SJCRH30 (cell line): ENCODE measurements at regions not wholly inside any gene's neighbourhood (a gene's known extent, or its start where the extent isn't known, plus 50 kb on each side); places are given as distances from the start of the nearest gene placed in this dataset.
A peak's percentile ranks its signal among the peaks of the same experiment; 100 is the strongest.
"Not testable (repeated sequence)": the region's sequence is repeated elsewhere in the genome, so short reads cannot be mapped to it uniquely, and the experiment has no call there.

Experiments used
- DNase-seq, 2 experiments: peaks; one replicate each; pipeline ENCODE4 v3.0.0-alpha.2; 2015 to 2020
- H3K27ac ChIP-seq: fragments of 250-450 bp; sonication (Bioruptor Pico); 2 replicates; pipeline ENCODE4 v1.5.1; 2020; ENCODE audit warnings: mild to moderate bottlenecking, moderate library complexity
- H3K27me3 ChIP-seq: fragments of 250-450 bp; sonication (Bioruptor Pico); 2 replicates; pipeline ENCODE4 v1.5.1; 2020; ENCODE audit warnings: mild to moderate bottlenecking, moderate library complexity
- H3K36me3 ChIP-seq: fragments of 250-450 bp; sonication (Bioruptor Pico); 2 replicates; pipeline ENCODE4 v1.5.1; 2020; ENCODE audit warnings: mild to moderate bottlenecking, moderate library complexity
- H3K4me1 ChIP-seq: fragments of 250-450 bp; sonication (Bioruptor Pico); 2 replicates; pipeline ENCODE4 v1.5.1; 2020; ENCODE audit warnings: mild to moderate bottlenecking, moderate library complexity
- H3K4me3 ChIP-seq: fragments of 250-450 bp; sonication (Bioruptor Pico); 2 replicates; pipeline ENCODE4 v1.5.1; 2020; ENCODE audit warnings: mild to moderate bottlenecking, moderate library complexity
- H3K9me3 ChIP-seq: fragments of 250-450 bp; sonication (Bioruptor Pico); replicated peaks from 2 replicates; pipeline ENCODE4 v1.5.1; 2020; ENCODE audit warnings: mild to moderate bottlenecking, moderate library complexity

- Histone ChIP-seq H3K9me3 (no peaks in the 10 kb centered on the region), H3K27me3 (no peaks in the 10 kb centered on the region), H3K27ac (no peak overlapping the region), H3K4me1 (no peaks in the 10 kb centered on the region), H3K4me3 (no peak overlapping the region), H3K36me3 (no peaks in the 10 kb centered on the region)
- DNase-seq = no peak
Measured at GRCh38 chr1:101526813-101527212, 290.0 kb downstream of the S1PR1 start.

GRCh38 chr1:101532377-101532776, 295.6 kb downstream of the S1PR1 start:
- Histone ChIP-seq H3K4me3 (no peak overlapping the region), H3K27me3 (no peaks in the 10 kb centered on the region), H3K27ac (no peak overlapping the region), H3K9me3 (no peaks in the 10 kb centered on the region), H3K4me1 (no peaks in the 10 kb centered on the region), H3K36me3 (no peaks in the 10 kb centered on the region)
- DNase-seq = no peak

GRCh38 chr1:101540161-101540560, 303.3 kb downstream of the S1PR1 start:
- no peaks in the 10 kb centered on the region for H3K27me3 ChIP-seq
- no peaks in the 10 kb centered on the region for H3K4me1 ChIP-seq
- H3K9me3 ChIP-seq = no peaks in the 10 kb centered on the region
- H3K4me3 ChIP-seq = no peak overlapping the region
- no peaks in the 10 kb centered on the region for H3K36me3 ChIP-seq
- DNase-seq = no peak
- no peak overlapping the region for H3K27ac ChIP-seq

GRCh38 chr1:101546885-101547284, 310.1 kb downstream of the S1PR1 start:
- Histone ChIP-seq H3K36me3 (no peaks in the 10 kb centered on the region), H3K27me3 (no peaks in the 10 kb centered on the region)
- DNase-seq = no peak

GRCh38 chr1:101547357-101547756, 310.5 kb downstream of the S1PR1 start:
- H3K4me1 ChIP-seq = no peaks in the 10 kb centered on the region
- H3K27me3 ChIP-seq = no peaks in the 10 kb centered on the region
- H3K27ac ChIP-seq = no peak overlapping the region
- H3K36me3 ChIP-seq = no peaks in the 10 kb centered on the region
- no peaks in the 10 kb centered on the region for H3K9me3 ChIP-seq
- no peak overlapping the region for H3K4me3 ChIP-seq
- DNase-seq = no peak

More at GRCh38 chr1:101546885-101547284, 310.1 kb downstream of the S1PR1 start:
- Histone ChIP-seq H3K27ac (no peak overlapping the region), H3K4me3 (no peak overlapping the region), H3K9me3 (no peaks in the 10 kb centered on the region), H3K4me1 (no peaks in the 10 kb centered on the region)

- Histone ChIP-seq H3K36me3 (no peaks in the 10 kb centered on the region), H3K27me3 (no peaks in the 10 kb centered on the region), H3K4me3 (no peak overlapping the region), H3K9me3 (no peaks in the 10 kb centered on the region), H3K4me1 (no peaks in the 10 kb centered on the region), H3K27ac (no peak overlapping the region)
- DNase-seq = no peak
Measured at GRCh38 chr1:101548376-101548775, 311.6 kb downstream of the S1PR1 start.

- no peak for DNase-seq
- no peaks in the 10 kb centered on the region for H3K9me3 ChIP-seq
- H3K4me1 ChIP-seq = no peaks in the 10 kb centered on the region
- H3K4me3 ChIP-seq = no peak overlapping the region
- no peaks in the 10 kb centered on the region for H3K27me3 ChIP-seq
- no peak overlapping the region for H3K27ac ChIP-seq
- no peaks in the 10 kb centered on the region for H3K36me3 ChIP-seq
Measured at GRCh38 chr1:101550581-101550980, 313.8 kb downstream of the S1PR1 start.

GRCh38 chr1:101566883-101567538, 330.2 kb downstream of the S1PR1 start:
- H3K27me3 ChIP-seq = no peaks in the 10 kb centered on the region
- no peaks in the 10 kb centered on the region for H3K9me3 ChIP-seq
- H3K27ac ChIP-seq = no peak overlapping the region
- DNase-seq = no peak
- H3K4me1 ChIP-seq = no peaks in the 10 kb centered on the region
- H3K36me3 ChIP-seq = no peaks in the 10 kb centered on the region
- no peak overlapping the region for H3K4me3 ChIP-seq

GRCh38 chr1:101567582-101568189, 330.9 kb downstream of the S1PR1 start:
- H3K4me3 ChIP-seq = no peak overlapping the region
- H3K4me1 ChIP-seq = no peaks in the 10 kb centered on the region
- H3K27me3 ChIP-seq = no peaks in the 10 kb centered on the region
- no peak overlapping the region for H3K27ac ChIP-seq
- H3K36me3 ChIP-seq = no peaks in the 10 kb centered on the region
- H3K9me3 ChIP-seq = no peaks in the 10 kb centered on the region
- DNase-seq = peak; percentile 31 to 58

GRCh38 chr1:101587741-101588140, 350.9 kb downstream of the S1PR1 start:
- 0 out of 2 replicates have a peak, but pooled peaks cover 3% of the 10 kb centered on the region for H3K4me1 ChIP-seq
- DNase-seq = peak; percentile 9 to 27
- H3K36me3 ChIP-seq = no peaks in the 10 kb centered on the region
- H3K27me3 ChIP-seq = no peaks in the 10 kb centered on the region; the same call in 1 of the 2 replicates
- no peak overlapping the region for H3K27ac ChIP-seq
- no peaks in the 10 kb centered on the region for H3K9me3 ChIP-seq
- no peak overlapping the region for H3K4me3 ChIP-seq

- no peak overlapping the region for H3K27ac ChIP-seq
- DNase-seq = no peak
- H3K4me1 ChIP-seq = 0 out of 2 replicates have a peak, but pooled peaks cover 3% of the 10 kb centered on the region
- H3K27me3 ChIP-seq = no peaks in the 10 kb centered on the region; the same call in 1 of the 2 replicates
- H3K36me3 ChIP-seq = no peaks in the 10 kb centered on the region
- no peaks in the 10 kb centered on the region for H3K9me3 ChIP-seq
- H3K4me3 ChIP-seq = no peak overlapping the region
Measured at GRCh38 chr1:101588677-101589076, 351.9 kb downstream of the S1PR1 start.

GRCh38 chr1:101592845-101593244, 356.0 kb downstream of the S1PR1 start:
- DNase-seq = peak in 1 of 2 experiments; percentile 32

GRCh38 chr1:101595881-101596374, 359.1 kb downstream of the S1PR1 start:
- H3K36me3 ChIP-seq = no peaks in the 10 kb centered on the region
- H3K4me3 ChIP-seq = no peak overlapping the region
- 0 out of 2 replicates have a peak, but pooled peaks cover 3% of the 10 kb centered on the region for H3K4me1 ChIP-seq
- no peaks in the 10 kb centered on the region for H3K27me3 ChIP-seq
- H3K27ac ChIP-seq = no peak overlapping the region
- no peak for DNase-seq
- H3K9me3 ChIP-seq = no peaks in the 10 kb centered on the region

More at GRCh38 chr1:101592845-101593244, 356.0 kb downstream of the S1PR1 start:
- no peak overlapping the region for H3K27ac ChIP-seq
- H3K27me3 ChIP-seq = no peaks in the 10 kb centered on the region
- no peaks in the 10 kb centered on the region for H3K9me3 ChIP-seq
- no peak overlapping the region for H3K4me3 ChIP-seq
- 0 out of 2 replicates have a peak, but pooled peaks cover 3% of the 10 kb centered on the region for H3K4me1 ChIP-seq
- H3K36me3 ChIP-seq = no peaks in the 10 kb centered on the region

GRCh38 chr1:101600615-101601014, 363.8 kb downstream of the S1PR1 start:
- not testable (repeated sequence) for H3K27me3 ChIP-seq, H3K27ac ChIP-seq, DNase-seq, H3K36me3 ChIP-seq, H3K9me3 ChIP-seq, H3K4me3 ChIP-seq, H3K4me1 ChIP-seq

- Histone ChIP-seq H3K36me3 (no peaks in the 10 kb centered on the region), H3K27ac (no peak overlapping the region), H3K27me3 (no peaks in the 10 kb centered on the region), H3K9me3 (no peaks in the 10 kb centered on the region), H3K4me3 (no peak overlapping the region), H3K4me1 (no peaks in the 10 kb centered on the region)
- no peak for DNase-seq
Measured at GRCh38 chr1:101603726-101604125, 366.9 kb downstream of the S1PR1 start.
